HepG2 (cell line): ENCODE measurements at regions not wholly inside any gene's neighbourhood (a gene's known extent, or its start where the extent isn't known, plus 50 kb on each side); places are given as distances from the start of the nearest gene placed in this dataset.

Source experiments
- ATAC-seq: fragments of 200-7000 bp; cut with Tn5 transposase; 3 replicates; pipeline ENCODE4 v1.9.1; 2020; ENCODE audit warnings: mild to moderate bottlenecking, moderate library complexity
- BruUV-seq: library from RNA; stranded (reverse); fragments of 400-500 nt; replicated peaks from 2 replicates; lab custom pipeline; 2021; lab: Mats Ljungman, UMichigan
- CTCF ChIA-PET: fragments of 300-600 bp; formaldehyde crosslinking; extraction: SDS; loops from one replicate; lab custom pipeline; 2021; ENCODE audit warnings: low total read pairs, inconsistent platforms, low intra/inter-chr PET ratio; lab: Yijun Ruan, JAX
- POLR2A ChIA-PET: fragments of 350-600 bp; sonication (Branson Sonifier 250); formaldehyde crosslinking; loops from one replicate; lab custom pipeline; 2020; ENCODE audit warnings: antibody characterized with exemption, inconsistent platforms; lab: Yijun Ruan, JAX
- DNase-seq: peaks from one replicate; pipeline ENCODE4 v3.0.0-alpha.2; 2015; ENCODE audit warnings: low spot score
- FAIRE-seq: peaks from 3 replicates; lab custom pipeline; 2011; peaks lifted over from hg19 to GRCh38; lab: Jason Lieb, UNC
- H2AFZ ChIP-seq: one replicate; pipeline ENCODE4 v1.6.1; 2011; ENCODE audit warnings: low read length, inconsistent platforms
- H3K27ac ChIP-seq: fragments of 300-600 bp; 3 replicates; pipeline ENCODE4 v1.8.0; 2011; ENCODE audit warnings: mixed run types, mild to moderate bottlenecking, mixed read lengths, low read length, inconsistent platforms; ENCODE audit not compliant: insufficient read depth; ENCODE audit errors: extremely low read length
- H3K27me3 ChIP-seq, 2 experiments: fragments of 200-600 bp in 1 of 2; 2 replicates in 1 of 2; 3 replicates in 1 of 2; pipeline versions ENCODE4 v1.6.0 to v1.8.0; 2011; ENCODE audit warnings: low read length in 2 of 2, mild to moderate bottlenecking in 2 of 2, moderate library complexity in 2 of 2, inconsistent platforms in 1 of 2; ENCODE audit not compliant: insufficient read depth in 2 of 2, control insufficient read depth in 1 of 2
- H3K36me3 ChIP-seq, 2 experiments: fragments of 200-600 bp in 1 of 2; replicated peaks in 1 of 2; 2 replicates in 1 of 2; 3 replicates in 1 of 2; pipeline versions ENCODE4 v1.5.1 to v1.8.0; 2011; ENCODE audit warnings: low read length in 2 of 2, inconsistent platforms in 1 of 2; ENCODE audit not compliant: insufficient read depth in 2 of 2, control insufficient read depth in 1 of 2
- H3K4me1 ChIP-seq: 2 replicates; pipeline ENCODE4 v1.5.1; 2012; ENCODE audit warnings: low read length, inconsistent platforms; ENCODE audit not compliant: insufficient read depth
- H3K4me2 ChIP-seq: 2 replicates; pipeline ENCODE4 v1.6.0; 2011; ENCODE audit warnings: low read depth, low read length, inconsistent platforms
- H3K4me3 ChIP-seq, 3 experiments: fragments of 200-600 bp in 1 of 3; sonication (generic), shearing (Covaris generic) in 1 of 3; replicated peaks in 1 of 3; 2 replicates each; pipeline ENCODE4 v1.5.1; 2011 to 2016; ENCODE audit warnings: low read length in 3 of 3, inconsistent platforms in 2 of 3, low read depth in 2 of 3, mild to moderate bottlenecking in 2 of 3, control low read depth in 1 of 3, mixed read lengths in 1 of 3; ENCODE audit not compliant: insufficient read depth in 1 of 3
- H3K79me2 ChIP-seq: one replicate; pipeline ENCODE4 v1.6.1; 2011; ENCODE audit warnings: low read length, inconsistent platforms; ENCODE audit not compliant: insufficient read depth
- H3K9ac ChIP-seq: 2 replicates; pipeline ENCODE4 v1.6.0; 2011; ENCODE audit warnings: mild to moderate bottlenecking, low read depth, low read length, inconsistent platforms; ENCODE audit not compliant: insufficient read depth
- H3K9me3 ChIP-seq: 2 replicates; pipeline ENCODE4 v1.5.1; 2012; ENCODE audit warnings: mild to moderate bottlenecking, low read length
- H4K20me1 ChIP-seq: 2 replicates; pipeline ENCODE4 v1.6.0; 2011; ENCODE audit warnings: inconsistent platforms, mild to moderate bottlenecking, low read length, moderate library complexity; ENCODE audit not compliant: insufficient read depth
- CREB1 ChIP-seq, 2 experiments: fragments of 450-650 bp in 1 of 2; IDR thresholded peaks; 2 replicates each; pipeline ENCODE4 v1.6.1; 2016 to 2017; ENCODE audit warnings: control low read depth in 1 of 2, mild to moderate bottlenecking in 1 of 2, missing compliant biosample characterization in 1 of 2, missing genetic modification characterization in 1 of 2
- EP300 ChIP-seq, 3 experiments: sonication (generic) in 1 of 3; formaldehyde crosslinking in 1 of 3; IDR thresholded peaks; 2 replicates each; pipeline versions ENCODE4 v1.5.1 to v1.6.1; 2011 to 2020; ENCODE audit warnings: low read depth in 2 of 3, low read length in 2 of 3, borderline replicate concordance in 1 of 3, improper control_type of control experiment in 1 of 3, mild to moderate bottlenecking in 1 of 3, missing genetic modification reagents in 1 of 3, moderate library complexity in 1 of 3
- MIXL1 ChIP-seq: IDR thresholded peaks from 2 replicates; pipeline ENCODE4 v1.6.1; 2016
- RELA ChIP-seq: sonication (generic); formaldehyde crosslinking; IDR thresholded peaks from 2 replicates; pipeline ENCODE4 v1.4.0; 2020; ENCODE audit warnings: missing genetic modification reagents
- ZFP1 ChIP-seq: IDR thresholded peaks from 2 replicates; pipeline ENCODE4 v1.6.1; 2016
- ZMYM4 ChIP-seq: sonication (generic); formaldehyde crosslinking; IDR thresholded peaks from 2 replicates; pipeline ENCODE4 v1.8.1; 2023; ENCODE audit warnings: mild to moderate bottlenecking, missing genetic modification reagents
- ZNF644 ChIP-seq: IDR thresholded peaks from 2 replicates; pipeline ENCODE4 v1.6.1; 2016; ENCODE audit warnings: low read depth
- ZNF766 ChIP-seq: sonication (generic); formaldehyde crosslinking; IDR thresholded peaks from 2 replicates; pipeline ENCODE4 v1.5.0; 2020; ENCODE audit warnings: missing genetic modification reagents, borderline replicate concordance
- ZSCAN30 ChIP-seq: sonication (generic); formaldehyde crosslinking; IDR thresholded peaks from 2 replicates; pipeline ENCODE4 v1.5.0; 2020; ENCODE audit warnings: mild to moderate bottlenecking, missing genetic modification reagents
- WGBS: methylation state at CpG from one replicate; pipeline ENCODE4 v1.1.6; 2017; ENCODE audit warnings: low lambda C conversion rate; 5-methylcytosine and 5-hydroxymethylcytosine counted together
- in situ Hi-C: cut with HindIII; loops from 2 replicates; pipeline ENCODE4 v1.10.0; 2017; ENCODE audit warnings: low pct_unique_long_range_greater_than_20kb; ENCODE audit not compliant: extremely low pct_ligation_motif_present
- intact Hi-C: fragments of 100-400 bp; cut with micrococcal nuclease; formaldehyde crosslinking; loops from one replicate; pipeline ENCODE4 v1.10.0; 2022; ENCODE audit not compliant: unreplicated experiment
- TF ChIP-seq, protein P1 (sequence below): sonication (generic); formaldehyde crosslinking; IDR thresholded peaks from 2 replicates; pipeline ENCODE4 v1.5.0; 2020; ENCODE audit warnings: missing genetic modification reagents
- TF ChIP-seq, protein P2 (sequence below): sonication (generic); formaldehyde crosslinking; IDR thresholded peaks from 2 replicates; pipeline ENCODE4 v1.8.0; 2022; ENCODE audit warnings: missing genetic modification reagents, mild to moderate bottlenecking, moderate library complexity, borderline replicate concordance
- TF ChIP-seq, protein P3 (sequence below): sonication (generic); formaldehyde crosslinking; IDR thresholded peaks from 2 replicates; pipeline ENCODE4 v1.8.0; 2023; ENCODE audit warnings: mild to moderate bottlenecking, missing genetic modification reagents

DNA sequence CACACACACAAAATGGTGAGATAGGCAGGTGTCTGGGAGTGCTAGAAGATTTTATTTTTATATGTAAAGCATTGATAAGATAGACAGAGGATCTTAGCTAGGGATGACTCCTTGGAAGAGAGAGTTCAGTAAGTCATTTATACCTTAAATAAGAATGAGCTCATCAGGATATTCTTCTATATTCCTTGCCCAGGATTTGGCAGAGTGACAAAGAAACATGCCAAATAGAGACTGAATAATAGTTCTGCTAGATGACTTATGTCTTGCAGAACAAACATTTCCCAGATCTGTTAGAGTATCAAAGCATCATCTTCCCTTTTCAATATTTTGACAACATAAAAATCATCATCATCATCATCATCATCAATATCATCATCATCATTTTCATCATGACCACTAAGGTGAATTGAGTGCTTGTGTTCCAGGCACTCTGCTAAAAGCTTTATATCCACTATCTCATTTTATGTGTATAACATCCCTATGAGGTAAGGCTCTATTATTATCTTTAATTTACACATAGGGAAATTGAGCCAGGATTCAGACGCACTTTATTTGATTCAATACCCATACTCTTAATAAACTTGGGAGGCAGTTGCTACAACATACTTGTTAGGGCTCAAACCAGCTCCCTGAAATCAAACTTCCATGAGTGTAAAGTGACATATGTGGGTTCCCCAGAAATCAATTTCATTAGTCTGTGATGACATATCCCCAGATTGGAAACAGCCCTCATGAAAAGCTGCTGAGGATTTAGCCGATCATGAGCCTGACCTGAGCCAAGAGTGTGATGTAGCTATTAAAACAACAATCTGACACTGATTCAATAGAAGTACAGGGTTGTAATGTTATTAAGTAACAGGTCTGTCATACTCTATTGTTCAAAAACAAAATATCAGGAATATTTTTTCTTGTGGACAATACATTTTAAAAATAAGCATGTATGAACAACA lies 176.3 kb upstream of the SEMA6A start:
- no peak for ATAC-seq
- CTCF ChIA-PET: no interaction called here

DNA sequence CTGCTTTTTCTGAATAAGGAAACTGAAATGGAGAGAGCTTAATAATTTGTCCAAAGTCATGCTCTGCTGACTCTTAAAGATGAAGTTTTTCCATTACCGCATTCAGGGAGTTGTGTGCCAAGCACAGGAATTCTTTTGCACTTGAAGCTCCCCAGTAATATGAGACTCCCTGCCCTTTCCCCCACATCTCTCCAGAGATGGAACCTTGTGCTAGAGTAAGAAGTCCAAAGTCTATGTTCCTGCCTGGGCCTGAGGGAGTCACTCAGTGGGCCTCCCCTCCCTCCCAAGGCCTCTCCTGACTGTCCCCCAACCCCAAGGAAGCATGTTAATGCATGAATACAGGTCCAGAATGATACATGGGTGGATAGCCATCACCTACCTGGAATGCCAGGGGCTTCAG lies 173.3 kb upstream of the SEMA6A start:
- ChIA-PET POLR2A (no interaction called here), CTCF (no interaction called here)
- Histone ChIP-seq H3K4me1 (peaks cover 13% of the 10 kb centered on the region), H3K79me2 (no peaks in the 10 kb centered on the region), H2AFZ (no peak overlapping the region), H3K4me2 (no peak overlapping the region), H3K27me3 (no peaks in the 10 kb centered on the region), H4K20me1 (no peaks in the 10 kb centered on the region), H3K4me3 (no peak overlapping the region), H3K36me3 (no peaks in the 10 kb centered on the region), H3K27ac (no peak overlapping the region), H3K9me3 (peaks cover 10% of the 10 kb centered on the region; the same call in 1 of the 2 replicates), H3K9ac (no peak overlapping the region)
- no TSS peak for BruUV-seq
- ATAC-seq: peak; percentile 65
- FAIRE-seq: no peak
- WGBS: 6% methylated on average over 1 of the region's 1 CpG
- intact Hi-C loops (no loop called here), in situ Hi-C loops (no loop called here)
- DNase-seq: peak; percentile 27
- TF ChIP-seq ZNF766 (no peak), RELA (no peak), ZNF644 (CRISPR knock-in tag) (0 out of 2 replicates have a peak, but pooled peaks have one; percentile 31), ZSCAN30 (CRISPR knock-in tag) (no peak), MIXL1 (no peak), EP300 (IDR thresholded peaks at IDR 0.05; ENCODE audit: low read depth in 2 of 2, low read length in 2 of 2) (no peak), EP300 (CRISPR knock-in tag; IDR thresholded peaks at IDR 0.05; ENCODE audit: borderline replicate concordance) (no peak), ZMYM4 (CRISPR knock-in tag) (0 out of 2 replicates have a peak, but pooled peaks have one; percentile 34), ZFP1 (CRISPR knock-in tag) (no peak)
- TF ChIP-seq, protein P1, sequence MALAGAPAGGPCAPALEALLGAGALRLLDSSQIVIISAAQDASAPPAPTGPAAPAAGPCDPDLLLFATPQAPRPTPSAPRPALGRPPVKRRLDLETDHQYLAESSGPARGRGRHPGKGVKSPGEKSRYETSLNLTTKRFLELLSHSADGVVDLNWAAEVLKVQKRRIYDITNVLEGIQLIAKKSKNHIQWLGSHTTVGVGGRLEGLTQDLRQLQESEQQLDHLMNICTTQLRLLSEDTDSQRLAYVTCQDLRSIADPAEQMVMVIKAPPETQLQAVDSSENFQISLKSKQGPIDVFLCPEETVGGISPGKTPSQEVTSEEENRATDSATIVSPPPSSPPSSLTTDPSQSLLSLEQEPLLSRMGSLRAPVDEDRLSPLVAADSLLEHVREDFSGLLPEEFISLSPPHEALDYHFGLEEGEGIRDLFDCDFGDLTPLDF (CRISPR knock-in tag): no peak
- TF ChIP-seq, protein P2, sequence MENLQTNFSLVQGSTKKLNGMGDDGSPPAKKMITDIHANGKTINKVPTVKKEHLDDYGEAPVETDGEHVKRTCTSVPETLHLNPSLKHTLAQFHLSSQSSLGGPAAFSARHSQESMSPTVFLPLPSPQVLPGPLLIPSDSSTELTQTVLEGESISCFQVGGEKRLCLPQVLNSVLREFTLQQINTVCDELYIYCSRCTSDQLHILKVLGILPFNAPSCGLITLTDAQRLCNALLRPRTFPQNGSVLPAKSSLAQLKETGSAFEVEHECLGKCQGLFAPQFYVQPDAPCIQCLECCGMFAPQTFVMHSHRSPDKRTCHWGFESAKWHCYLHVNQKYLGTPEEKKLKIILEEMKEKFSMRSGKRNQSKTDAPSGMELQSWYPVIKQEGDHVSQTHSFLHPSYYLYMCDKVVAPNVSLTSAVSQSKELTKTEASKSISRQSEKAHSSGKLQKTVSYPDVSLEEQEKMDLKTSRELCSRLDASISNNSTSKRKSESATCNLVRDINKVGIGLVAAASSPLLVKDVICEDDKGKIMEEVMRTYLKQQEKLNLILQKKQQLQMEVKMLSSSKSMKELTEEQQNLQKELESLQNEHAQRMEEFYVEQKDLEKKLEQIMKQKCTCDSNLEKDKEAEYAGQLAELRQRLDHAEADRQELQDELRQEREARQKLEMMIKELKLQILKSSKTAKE (CRISPR knock-in tag): no peak

More for the DNA sequence above, 176.3 kb upstream of the SEMA6A start:
- Histone ChIP-seq H3K4me3 (no peak overlapping the region), H3K4me2 (no peak overlapping the region), H3K79me2 (no peaks in the 10 kb centered on the region), H2AFZ (no peak overlapping the region), H3K4me1 (peaks cover 13% of the 10 kb centered on the region), H3K27ac (no peak overlapping the region), H3K36me3 (no peaks in the 10 kb centered on the region), H3K9me3 (no peaks in the 10 kb centered on the region), H3K9ac (no peak overlapping the region), H3K27me3 (no peaks in the 10 kb centered on the region; a peak in 1 of 5 replicates), H4K20me1 (no peaks in the 10 kb centered on the region)
- BruUV-seq: no TSS peak
- intact Hi-C loops: no loop called here
- POLR2A ChIA-PET: interaction anchor here (0.9 kb wide), 1 partner anchor 8 kb away, joined by 3 read pairs; no protein-coding TSS in a partner anchor
- FAIRE-seq: no peak
- DNase-seq: no peak
- TF ChIP-seq, protein P3, sequence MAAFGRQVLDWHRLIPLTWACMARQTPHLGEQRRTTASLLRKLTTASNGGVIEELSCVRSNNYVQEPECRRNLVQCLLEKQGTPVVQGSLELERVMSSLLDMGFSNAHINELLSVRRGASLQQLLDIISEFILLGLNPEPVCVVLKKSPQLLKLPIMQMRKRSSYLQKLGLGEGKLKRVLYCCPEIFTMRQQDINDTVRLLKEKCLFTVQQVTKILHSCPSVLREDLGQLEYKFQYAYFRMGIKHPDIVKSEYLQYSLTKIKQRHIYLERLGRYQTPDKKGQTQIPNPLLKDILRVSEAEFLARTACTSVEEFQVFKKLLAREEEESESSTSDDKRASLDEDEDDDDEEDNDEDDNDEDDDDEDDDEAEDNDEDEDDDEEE: no peak
- TF ChIP-seq CREB1 (IDR thresholded peaks at IDR 0.05) (peak; percentile 78), CREB1 (CRISPR knock-in tag; IDR thresholded peaks at IDR 0.05) (no peak)
- in situ Hi-C loops: no loop called here
- 47% methylated on average over 2 of the region's 2 CpGs for WGBS
